ENCODE measurements at regions not wholly inside any gene's neighbourhood (a gene's known extent, or its start where the extent isn't known, plus 50 kb on each side); places are given as distances from the start of the nearest gene placed in this dataset.
"Not testable (repeated sequence)": the region's sequence is repeated elsewhere in the genome, so short reads cannot be mapped to it uniquely, and the experiment has no call there.

DNA sequence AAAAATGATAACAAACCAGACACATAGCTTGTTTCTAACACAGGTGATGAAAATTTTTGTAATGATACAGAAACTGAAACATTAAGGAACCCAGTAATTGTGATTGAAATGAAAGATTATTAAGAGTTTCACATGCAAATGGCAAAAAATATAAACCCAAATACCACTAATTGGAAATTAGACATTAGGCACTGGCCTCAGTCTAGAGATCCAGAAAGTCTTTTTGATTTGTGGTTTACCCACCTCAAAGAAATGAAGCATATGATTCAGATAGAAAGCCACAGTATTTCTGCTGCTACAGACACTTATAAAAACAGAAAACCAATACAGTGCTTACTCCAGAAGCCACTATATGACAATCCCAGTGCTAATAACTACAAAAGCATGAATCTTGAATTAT lies 83.7 kb upstream of the ZNF519 start:
- TF ChIP-seq POLR2A (IDR thresholded peaks at IDR 0.05), result not testable (repeated sequence)
- TF ChIP-seq, protein P1, sequence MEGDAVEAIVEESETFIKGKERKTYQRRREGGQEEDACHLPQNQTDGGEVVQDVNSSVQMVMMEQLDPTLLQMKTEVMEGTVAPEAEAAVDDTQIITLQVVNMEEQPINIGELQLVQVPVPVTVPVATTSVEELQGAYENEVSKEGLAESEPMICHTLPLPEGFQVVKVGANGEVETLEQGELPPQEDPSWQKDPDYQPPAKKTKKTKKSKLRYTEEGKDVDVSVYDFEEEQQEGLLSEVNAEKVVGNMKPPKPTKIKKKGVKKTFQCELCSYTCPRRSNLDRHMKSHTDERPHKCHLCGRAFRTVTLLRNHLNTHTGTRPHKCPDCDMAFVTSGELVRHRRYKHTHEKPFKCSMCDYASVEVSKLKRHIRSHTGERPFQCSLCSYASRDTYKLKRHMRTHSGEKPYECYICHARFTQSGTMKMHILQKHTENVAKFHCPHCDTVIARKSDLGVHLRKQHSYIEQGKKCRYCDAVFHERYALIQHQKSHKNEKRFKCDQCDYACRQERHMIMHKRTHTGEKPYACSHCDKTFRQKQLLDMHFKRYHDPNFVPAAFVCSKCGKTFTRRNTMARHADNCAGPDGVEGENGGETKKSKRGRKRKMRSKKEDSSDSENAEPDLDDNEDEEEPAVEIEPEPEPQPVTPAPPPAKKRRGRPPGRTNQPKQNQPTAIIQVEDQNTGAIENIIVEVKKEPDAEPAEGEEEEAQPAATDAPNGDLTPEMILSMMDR (IDR thresholded peaks at IDR 0.05), result not testable (repeated sequence)
